ENCODE measurements at regions not wholly inside any gene's neighbourhood (a gene's known extent, or its start where the extent isn't known, plus 50 kb on each side); places are given as distances from the start of the nearest gene placed in this dataset.
"Not testable (repeated sequence)": the region's sequence is repeated elsewhere in the genome, so short reads cannot be mapped to it uniquely, and the experiment has no call there.

DNA sequence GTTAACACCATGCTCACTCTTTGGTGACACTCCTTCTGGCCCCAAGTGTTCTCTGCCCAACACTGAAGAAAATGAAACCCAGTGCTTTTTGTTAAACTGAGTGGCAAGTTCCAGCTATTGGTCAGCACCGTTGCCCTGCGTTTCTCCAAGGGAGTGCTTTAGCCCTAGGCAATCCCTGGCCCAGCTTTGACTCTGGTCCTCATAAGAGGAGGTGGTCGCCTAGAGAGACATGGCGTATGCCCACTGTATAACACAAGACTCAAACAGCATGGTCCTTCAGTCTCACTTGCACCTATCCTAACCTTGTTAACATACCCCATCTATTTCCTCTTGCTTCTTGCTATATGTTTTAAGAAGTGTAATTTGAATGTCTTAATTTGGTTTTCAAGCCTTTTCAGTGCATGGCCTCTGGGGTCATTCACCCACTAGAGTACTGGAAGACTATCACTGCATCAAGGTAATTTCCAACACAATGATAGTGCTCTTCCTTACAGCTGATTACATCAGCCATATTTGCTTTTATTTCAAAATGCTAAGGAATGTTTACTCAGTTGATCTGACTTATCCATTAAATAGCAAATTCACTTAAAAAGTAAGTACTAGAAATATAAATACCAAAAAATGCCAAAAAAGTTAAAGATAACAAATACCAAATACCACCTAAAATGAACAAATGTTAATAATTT is 190.5 kb upstream of the SOX21 start:
- no peak for DNase-seq

DNA sequence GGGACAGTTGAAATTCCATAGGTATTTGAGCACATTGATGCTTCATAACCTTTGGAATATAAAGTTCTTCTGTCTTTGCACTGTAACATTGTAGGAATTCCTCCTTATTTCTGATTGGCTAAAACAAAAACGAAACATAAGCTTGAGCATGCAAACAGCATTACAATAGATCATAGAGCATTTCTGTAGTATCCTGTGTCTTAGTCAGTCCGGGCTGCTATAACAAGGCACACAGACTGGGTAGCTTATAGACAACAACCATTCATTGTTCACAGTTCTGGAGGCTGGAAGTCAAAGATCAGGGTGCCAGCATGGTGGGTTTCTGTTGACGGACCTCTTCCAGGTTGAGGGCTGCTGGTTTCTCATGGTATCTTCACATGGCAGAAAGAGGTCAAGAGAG is 188.7 kb upstream of the SOX21 start:
- no peak for DNase-seq

DNA sequence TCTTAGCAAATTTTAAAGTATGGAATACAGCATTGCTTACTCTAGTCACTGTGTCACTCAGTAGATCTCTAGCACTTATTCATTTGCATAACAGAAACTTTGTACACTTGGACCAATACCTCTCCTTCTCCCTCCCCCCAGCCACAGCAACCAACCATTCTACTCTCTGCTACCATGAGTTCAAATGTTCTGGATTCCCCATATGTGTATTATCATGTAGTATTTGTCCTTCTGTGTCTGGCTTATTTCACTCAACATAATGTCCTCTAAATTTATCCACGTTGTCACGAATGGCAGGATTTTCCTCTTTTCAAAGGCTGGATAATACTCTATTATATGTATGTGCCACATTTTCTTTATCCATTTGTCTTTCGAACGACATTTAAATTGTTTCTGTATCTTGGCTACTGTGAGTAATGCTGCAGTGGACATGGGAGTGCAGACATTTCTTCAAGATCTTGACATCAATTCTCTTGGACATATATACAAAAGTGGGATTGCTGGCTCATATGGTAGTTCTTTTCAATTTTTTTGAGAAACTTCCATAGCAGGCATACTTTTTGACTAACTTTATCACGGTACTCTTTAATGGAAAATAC is 184.5 kb upstream of the SOX21 start:
- no peak for DNase-seq

DNA sequence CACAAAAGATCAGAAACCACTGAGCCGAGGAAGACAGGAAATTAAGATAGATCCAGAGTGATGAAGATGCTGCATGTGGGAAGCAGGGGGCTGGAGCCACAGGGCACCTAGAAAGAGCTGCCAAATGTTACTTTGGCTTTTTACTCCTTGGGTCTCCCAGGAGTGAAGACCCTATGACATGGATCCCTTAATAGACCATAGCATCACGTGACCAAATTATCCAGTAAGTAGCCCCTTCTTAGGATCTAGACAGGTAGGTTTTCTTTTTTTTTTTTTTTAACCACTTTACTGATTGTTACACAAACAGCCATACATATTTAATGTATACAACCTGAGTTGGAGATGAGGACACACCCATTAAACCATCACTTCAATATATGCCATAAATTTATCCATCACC is 183.9 kb upstream of the SOX21 start:
- DNase-seq, result no peak

DNA sequence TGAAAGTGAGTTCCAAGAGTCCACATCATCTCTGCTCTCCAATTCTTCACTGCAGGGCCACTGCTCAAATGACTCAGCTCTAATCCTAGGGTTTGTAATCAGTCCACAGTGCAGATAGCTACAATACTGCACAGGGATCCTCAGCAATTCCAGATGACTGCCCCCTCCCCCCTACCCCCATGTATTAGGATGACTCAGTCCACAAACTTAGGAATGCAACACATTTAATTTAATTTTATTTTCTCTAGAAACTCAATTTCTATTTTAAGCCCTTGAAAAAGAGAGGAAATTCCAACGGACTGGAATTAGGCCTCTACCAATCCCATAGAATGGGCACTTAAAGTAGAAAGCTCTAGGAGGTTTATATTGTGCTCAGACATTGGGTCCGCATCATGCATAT is 173.8 kb upstream of the SOX21 start:
- no peak for DNase-seq

DNA sequence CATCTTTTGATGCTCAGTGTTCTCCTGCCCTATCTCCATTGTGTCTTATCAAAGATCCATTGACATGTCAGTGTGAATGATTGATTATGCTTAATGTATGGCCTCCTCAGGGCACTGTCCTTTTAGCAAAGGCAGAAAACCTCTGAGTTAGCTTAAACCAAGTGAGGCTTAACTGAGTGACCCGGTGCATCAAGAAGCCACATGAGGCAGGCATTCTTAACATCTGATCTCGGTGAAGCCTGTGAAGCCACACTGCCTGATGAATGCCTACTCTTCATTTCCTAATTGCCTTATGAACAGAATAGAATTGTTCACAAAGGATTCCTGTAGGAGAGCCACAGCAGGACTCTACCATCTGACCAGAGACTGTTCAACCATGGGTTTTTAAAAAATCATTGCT is 168.1 kb upstream of the SOX21 start:
- no peak for DNase-seq

DNA sequence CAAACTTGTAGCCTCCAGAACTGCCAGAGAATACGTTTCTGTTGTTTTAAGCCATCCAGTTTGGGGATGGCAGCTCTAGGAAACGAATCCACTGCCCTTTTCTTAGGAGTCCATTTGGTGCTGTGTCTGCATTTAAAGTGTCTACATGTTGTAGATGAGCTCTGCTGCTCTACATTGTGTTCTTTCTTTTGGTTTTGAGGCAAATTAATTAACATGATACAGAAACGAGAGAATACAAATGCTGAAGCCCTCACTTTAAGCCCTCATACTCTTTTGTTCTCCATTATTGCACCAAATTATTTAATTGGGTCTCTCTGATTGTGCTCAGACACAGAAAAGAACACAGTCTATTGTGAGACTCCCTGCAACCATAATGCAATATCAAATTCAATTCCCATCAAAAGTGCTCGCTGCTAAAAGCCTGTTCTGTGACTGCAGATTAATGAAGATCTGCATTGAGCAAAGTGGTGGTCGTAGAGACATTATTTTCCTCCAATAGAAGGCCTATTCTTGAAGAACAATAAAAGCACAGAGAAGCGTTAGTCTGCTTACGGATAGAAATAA is 166.3 kb upstream of the SOX21 start:
- no peak for DNase-seq

DNA sequence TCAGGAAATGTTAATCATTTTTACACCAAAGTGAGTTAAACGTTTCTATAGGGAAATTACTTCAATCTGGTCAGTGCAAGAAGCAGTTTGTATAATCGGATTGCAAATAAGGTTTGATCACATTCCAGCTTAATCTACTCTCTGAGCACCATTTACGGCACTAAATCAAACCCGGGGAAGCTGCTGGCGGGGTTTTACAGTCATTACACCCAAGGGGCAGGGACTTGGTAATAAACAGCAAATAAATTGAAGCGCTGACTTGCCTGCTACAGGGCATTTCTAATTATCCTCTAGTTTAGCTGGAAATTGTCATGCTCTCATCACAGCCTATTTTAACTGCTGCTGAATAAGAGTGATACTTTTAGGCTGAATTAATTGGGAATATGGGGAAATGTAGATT is 152.1 kb upstream of the SOX21 start:
- no peak for DNase-seq

DNA sequence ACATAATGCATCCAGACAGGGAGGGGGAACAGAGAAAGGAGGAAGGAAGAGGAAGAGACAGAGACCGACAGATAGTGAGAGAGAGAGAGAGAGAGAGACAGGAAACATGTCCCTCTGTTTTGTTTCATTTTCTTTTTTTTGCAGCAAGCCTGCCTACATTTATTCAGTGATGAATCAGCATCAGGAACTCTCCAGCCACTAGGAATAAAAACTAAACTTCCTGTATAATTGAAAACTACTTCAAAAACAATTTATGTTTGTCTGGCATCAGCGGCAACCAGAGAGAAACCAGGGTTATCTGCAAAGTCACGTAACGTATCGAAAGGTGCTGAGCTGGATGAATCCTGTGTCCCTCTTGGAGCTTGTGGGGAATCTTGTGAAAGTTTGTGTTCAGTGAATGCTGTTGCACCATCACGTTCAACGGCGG is 148.6 kb upstream of the SOX21 start:
- no peak for DNase-seq

DNA sequence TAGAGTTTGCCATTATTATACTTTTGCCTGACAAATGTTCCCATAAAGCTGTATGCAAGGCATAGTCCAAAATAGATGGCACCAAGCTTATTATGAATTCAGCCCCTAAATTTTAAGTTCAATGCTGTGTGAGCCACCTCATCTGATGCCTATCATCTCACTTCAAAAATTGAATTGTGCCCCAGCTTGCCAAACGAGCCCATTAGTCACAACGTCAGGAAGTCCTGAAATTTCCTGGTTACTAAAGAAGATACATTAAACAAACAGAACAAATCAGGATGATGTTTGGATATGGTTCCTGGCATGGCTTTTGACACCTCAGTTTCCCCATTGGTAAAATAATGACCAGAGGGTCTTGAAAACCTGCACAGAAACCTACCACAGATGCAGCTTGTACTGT is 147.5 kb upstream of the SOX21 start:
- no peak for DNase-seq

DNA sequence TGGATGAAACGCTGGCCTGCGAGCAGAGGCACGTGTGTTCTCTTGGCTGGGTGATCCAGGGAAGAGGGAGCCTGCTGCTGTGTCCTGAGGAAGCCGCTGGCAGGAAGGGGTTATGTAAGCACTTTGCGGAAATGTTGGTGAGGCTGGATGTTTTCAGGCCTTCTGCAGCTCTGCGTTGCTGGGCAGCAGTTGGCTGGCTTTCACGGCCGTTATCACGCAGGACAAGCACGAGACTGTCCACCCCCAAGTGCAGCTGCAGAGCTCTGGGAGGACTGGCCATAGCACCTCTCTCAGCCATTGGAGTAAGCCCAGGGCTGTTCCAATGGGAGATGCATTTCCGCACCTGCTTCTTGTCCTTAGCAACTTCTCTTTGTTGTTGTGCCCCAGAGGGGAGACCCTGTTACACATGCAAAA is 146.9 kb upstream of the SOX21 start:
- DNase-seq, result no peak

DNA sequence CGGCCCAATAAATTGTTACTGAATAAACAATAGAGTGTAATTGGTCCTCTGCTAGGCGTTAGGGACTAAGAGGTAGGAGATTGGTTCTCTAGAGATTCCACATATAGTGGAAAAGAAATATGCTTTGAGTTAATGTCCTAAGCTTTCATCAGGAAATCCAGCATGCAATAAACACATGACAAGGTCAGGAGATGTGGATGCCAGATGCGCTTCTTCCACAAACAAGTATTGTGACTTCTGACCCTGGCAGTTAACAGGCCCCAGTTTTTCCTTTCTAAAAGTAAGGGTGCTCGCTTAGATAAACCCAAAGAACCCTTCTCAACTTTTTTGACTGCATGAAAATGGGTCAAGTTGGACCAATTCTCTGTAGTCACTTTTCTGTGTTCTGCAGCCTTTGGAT is 146.5 kb upstream of the SOX21 start:
- no peak for DNase-seq

DNA sequence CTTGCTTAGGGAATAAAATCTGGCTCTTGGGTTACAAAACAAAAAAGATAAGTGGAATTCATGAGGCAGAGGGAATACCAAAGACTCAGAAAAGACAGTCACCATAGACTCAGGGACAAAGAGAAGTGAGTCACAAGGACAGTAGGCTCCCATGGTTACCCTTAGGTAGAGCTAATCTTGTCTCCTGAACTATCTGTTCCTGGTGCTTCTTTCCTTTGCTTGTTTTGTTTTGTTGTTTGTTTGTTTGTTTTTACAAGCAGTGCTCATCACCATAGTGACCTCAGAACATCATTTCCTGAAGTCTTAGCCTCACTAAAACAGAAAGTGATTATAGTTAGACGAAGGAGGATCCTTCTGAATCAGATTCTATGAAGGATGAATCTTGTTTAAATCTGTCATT is 142.3 kb upstream of the SOX21 start:
- DNase-seq, result no peak

DNA sequence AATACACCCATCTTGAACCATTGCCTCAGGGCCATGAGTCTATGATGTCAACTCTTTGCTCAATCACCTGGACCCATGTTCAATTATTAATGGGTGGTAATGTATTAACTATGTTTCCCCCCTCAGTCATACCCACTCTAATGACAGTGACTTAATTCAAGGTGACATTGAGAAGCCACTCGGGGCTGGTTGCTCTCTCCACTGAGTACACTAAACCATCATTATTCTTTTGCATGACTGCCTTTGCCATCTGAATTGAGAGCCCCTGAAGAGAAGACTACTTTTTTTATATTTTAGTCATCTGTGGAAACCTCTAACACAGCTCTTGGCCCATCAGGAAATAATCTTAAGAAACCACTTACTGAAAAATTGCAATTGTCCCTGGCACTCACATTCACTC is 139.2 kb upstream of the SOX21 start:
- DNase-seq, result no peak

DNA sequence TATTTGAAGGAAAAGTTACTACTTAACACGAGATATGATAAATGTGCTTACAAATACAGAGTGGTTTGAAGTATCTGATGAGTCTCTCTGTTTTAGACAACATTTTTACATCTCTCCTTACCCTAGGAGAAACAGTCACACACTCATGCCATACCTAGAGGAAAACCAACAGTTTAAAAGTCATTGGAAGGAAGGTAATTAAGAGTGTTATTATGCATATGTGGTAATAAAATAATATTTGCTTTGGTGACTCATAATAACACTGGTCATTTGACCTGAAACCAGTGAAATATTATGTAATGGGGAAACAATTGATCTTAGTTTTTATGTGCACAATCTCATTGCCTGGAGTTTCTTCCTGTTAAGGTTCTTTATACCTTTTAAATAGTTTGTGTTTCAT is 136.9 kb upstream of the SOX21 start:
- no peak for DNase-seq

DNA sequence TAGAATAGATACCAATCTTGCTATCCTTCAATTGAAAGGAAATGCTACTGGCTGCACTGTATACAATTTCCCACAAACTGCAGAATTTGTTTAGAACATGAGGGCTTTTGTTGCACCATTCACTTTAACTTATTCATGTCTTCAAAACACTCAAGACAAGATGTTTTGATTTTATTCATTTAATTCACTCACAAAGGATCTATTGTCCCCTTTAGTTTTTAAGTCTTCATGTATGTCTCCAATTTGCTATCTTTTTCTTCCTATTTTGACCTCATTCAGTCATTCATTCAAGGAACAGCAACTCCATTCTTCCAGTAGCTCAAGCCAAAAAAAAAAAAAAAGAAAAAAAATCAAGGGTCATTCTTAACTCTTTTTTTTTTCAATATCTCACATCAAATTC is 130.6 kb upstream of the SOX21 start:
- no peak for DNase-seq

DNA sequence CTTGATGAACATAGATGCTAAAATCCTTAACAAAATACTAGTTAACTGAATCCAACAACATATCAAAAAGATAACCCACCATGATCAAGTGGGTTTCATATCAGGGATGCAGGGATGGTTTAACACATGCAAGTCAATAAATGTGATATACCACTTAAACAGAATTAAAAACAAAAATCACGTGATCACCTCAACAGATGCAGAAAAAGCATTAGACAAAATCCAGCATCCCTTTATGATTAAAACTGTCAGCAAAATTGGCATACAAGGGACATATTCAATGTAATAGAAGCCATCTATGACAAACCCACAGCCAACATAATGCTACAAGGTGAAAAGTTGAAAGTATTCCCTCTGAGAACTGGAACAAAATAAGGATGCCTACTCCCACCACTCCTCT is 124.7 kb upstream of the SOX21 start:
- not testable (repeated sequence) for DNase-seq

DNA sequence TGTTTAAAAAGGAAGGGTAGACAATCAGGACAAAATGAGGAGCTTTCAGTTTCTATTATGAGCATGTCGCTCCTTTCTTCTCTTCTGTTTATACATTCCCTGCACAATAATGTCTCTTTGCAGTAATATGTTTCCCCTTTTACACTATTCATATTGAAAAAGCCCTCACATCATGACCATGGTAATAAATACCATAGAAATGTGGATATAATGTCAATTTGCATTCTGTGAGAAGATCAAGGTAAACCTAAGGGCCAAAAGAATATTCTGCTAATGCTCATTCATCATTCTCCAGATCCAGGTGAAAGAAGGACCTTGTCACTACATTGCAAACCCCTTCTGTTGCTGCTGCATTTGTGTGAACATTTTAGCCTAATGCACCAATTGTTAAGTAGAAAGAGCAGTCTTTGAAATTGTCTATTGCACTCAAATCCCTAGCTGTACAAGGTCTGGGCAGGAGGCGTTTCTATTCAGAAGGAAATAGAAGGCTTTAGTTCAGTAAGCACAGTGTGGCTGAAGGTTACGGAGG is 117.6 kb upstream of the SOX21 start:
- DNase-seq, result no peak

DNA sequence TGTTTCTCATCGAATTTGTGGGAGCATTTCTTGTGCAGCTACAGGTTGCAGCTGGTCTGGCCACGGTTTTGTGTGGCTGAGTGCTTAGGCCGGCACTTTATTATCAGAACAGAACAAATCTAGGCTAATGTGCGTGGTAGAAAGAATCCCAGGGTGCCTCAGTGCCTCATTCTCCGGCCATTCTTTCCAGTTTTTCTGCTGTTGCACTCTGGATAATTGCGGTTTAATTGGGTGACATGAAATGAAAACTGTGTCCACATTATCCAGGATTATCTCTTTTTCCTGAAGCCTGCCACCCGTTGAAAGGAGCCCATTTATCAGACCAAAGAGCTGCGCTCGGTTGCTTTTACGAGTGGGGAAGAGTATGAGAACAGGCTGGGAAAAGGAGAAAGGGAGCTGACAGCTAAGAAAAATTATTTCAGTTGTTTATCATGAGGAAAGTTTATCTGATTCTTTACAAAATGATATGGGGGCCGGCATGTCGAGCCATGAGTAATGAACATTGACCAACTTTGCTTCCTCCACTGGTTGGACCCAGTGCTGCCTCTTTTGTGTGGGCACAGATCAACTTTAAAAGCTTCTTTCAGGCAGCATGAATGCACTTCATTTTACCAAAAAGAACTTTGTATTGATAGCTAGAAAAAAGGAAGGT is 117.0 kb upstream of the SOX21 start:
- DNase-seq, result no peak

DNA sequence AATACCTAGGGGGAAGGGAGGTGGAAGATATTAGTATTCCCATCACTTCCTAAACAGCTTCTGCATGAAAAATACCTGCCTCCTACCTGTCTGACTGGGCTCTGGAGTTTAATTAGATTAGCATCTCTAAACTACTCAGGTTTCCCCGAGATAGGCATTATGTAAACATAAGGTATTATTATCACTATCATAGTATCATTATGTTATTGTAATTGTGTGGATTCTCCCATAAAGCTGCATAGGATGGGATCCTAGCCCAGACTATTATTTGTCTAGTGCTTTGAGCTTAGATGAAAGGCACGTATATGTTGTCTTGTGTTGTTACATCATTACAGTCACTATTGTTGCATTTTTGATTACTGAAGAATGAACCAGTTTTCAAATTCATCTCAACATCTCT is 115.2 kb upstream of the SOX21 start:
- no peak for DNase-seq

DNA sequence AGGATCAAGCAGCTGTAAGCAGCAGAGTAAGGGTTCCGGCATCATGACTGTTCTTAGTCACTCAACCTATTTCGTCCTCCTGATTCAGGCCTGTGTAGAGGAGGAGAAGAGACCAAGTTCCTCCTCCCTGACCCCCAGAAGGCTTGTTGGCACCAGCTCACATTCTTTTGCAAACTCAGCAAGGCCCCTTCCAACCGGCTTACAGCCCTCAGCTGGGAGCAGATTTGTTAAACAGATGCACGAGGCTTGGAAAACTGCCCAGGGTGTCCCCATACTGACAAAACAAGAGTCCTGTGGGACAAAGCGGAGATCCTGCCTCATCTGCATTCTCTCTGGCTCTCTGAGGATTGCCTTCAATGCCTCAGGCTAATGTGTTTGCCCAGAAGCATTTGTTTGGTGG is 113.2 kb upstream of the SOX21 start:
- no peak for DNase-seq

DNA sequence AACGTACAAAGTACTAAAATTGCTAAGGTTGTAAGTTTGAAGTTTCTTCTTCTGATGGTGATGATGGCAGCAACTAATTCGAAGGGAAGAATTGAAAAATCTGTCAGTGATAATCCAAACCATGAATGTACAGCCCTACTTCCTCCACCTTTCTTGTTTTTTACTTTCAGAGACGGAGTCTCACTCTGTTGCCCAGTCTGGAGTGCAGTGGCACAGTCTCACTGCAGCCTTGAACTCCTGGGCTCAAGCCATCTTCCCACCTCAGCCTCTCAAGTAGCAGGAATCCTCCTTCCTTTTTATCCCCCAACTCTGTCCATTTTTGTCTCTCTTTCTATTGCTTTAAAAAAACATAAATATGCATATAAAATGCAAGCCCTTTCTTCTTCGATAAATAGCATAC is 112.3 kb upstream of the SOX21 start:
- DNase-seq, result no peak

DNA sequence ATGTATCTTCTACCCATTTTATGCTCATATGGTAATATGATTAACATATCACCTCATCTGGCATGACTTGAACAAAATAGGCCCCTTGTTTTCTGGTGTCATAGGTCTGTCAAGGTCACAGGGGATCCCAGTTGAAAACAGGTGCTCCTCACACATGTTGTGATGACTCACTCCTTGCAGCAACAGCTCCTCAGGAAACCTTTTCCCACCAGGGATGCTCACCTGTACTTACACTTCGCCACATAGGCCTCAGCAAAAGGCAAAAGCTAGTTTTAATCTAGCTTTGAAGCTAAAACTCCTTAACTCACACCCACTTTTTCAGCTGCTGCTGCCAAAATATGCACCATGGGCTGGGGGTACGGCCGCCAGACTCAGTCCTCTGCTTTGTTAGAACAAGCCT is 110.0 kb upstream of the SOX21 start:
- no peak for DNase-seq

DNA sequence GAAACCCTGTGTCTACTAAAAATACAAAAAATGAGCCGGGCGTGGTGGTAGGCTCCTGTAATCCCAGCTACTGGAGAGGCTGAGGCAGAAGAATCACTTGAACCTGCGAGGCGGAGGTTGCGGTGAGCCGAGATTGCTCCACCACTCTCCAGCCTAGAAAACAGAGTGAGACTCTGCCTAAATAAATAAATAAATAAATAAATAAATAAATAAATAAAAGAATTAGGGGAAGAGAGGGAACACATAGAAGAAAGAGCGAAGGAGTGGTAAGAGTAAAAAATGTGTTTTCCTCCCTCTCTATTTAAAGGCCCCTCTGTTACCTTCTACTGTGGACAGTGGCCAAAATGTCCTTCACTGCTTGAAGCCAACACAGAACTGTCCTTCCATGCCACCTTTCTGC is 103.9 kb upstream of the SOX21 start:
- no peak for DNase-seq
